HFFc6 (cell line): ENCODE measurements at regions not wholly inside any gene's neighbourhood (a gene's known extent, or its start where the extent isn't known, plus 50 kb on each side); places are given as distances from the start of the nearest gene placed in this dataset.

ENCODE experiments used
- DNase-seq: peaks from one replicate; pipeline ENCODE4 v3.0.0-alpha.2; 2018
- H3K27ac Mint-ChIP-seq: 2 replicates; pipeline ENCODE4 v1.8.0; 2020; ENCODE audit warnings: mild to moderate bottlenecking, mixed read lengths
- H3K27me3 Mint-ChIP-seq: 2 replicates; pipeline ENCODE4 v1.8.0; 2021; ENCODE audit warnings: mild to moderate bottlenecking, moderate library complexity, mixed read lengths; ENCODE audit not compliant: insufficient read depth
- H3K36me3 Mint-ChIP-seq: 2 replicates; pipeline ENCODE4 v1.8.0; 2021; ENCODE audit warnings: low read depth, mixed read lengths
- H3K4me1 Mint-ChIP-seq: 2 replicates; pipeline ENCODE4 v1.8.0; 2020; ENCODE audit warnings: low read depth, mixed read lengths
- H3K4me3 Mint-ChIP-seq: 2 replicates; pipeline ENCODE4 v1.8.0; 2020; ENCODE audit warnings: mild to moderate bottlenecking, moderate library complexity, mixed read lengths
- H3K9me3 Mint-ChIP-seq: 2 replicates; pipeline ENCODE4 v1.8.0; 2020; ENCODE audit warnings: mild to moderate bottlenecking, mixed read lengths
- TF ChIP-seq, protein P1 (sequence below): fragments of 200-600 bp; sonication (generic); IDR thresholded peaks from 2 replicates; pipeline ENCODE4 v1.5.0; 2021; ENCODE audit warnings: antibody characterized with exemption, mild to moderate bottlenecking

DNA sequence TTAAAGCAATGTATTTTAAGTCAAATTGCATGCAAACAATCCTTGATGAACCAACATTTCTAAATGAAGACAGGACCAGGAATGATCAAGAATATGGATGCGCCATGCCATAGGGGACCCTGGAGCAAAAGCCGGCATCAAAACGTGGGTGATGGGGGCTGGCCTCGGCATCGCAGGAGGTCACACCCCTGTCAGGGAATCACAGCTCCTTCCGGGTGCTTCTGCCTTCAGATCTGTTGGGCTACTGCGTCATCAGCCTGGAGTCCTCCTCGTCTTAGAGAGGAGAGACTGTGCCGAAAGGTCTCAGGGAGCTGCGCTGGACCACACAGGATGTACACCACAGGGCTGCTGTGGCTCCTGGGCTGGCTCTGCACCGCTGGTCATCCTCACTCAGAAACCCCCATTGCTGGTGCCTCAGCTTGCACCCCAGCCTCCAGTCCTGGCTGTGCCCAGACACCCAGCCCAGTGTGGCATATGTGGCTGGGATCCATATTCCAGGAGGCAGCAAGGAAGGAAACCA is 152.9 kb upstream of the PPP1R26 start:
- peaks cover 33% of the 10 kb centered on the region for H3K9me3 Mint-ChIP-seq
- no peaks in the 10 kb centered on the region for H3K4me1 Mint-ChIP-seq
- TF ChIP-seq, protein P1, sequence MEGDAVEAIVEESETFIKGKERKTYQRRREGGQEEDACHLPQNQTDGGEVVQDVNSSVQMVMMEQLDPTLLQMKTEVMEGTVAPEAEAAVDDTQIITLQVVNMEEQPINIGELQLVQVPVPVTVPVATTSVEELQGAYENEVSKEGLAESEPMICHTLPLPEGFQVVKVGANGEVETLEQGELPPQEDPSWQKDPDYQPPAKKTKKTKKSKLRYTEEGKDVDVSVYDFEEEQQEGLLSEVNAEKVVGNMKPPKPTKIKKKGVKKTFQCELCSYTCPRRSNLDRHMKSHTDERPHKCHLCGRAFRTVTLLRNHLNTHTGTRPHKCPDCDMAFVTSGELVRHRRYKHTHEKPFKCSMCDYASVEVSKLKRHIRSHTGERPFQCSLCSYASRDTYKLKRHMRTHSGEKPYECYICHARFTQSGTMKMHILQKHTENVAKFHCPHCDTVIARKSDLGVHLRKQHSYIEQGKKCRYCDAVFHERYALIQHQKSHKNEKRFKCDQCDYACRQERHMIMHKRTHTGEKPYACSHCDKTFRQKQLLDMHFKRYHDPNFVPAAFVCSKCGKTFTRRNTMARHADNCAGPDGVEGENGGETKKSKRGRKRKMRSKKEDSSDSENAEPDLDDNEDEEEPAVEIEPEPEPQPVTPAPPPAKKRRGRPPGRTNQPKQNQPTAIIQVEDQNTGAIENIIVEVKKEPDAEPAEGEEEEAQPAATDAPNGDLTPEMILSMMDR, result no peak
- no peak overlapping the region for H3K4me3 Mint-ChIP-seq
- DNase-seq, result no peak
- H3K27me3 Mint-ChIP-seq, result peaks cover 3% of the 10 kb centered on the region
- H3K36me3 Mint-ChIP-seq, result no peaks in the 10 kb centered on the region; the same call in none of the 2 replicates
- no peak overlapping the region for H3K27ac Mint-ChIP-seq

DNA sequence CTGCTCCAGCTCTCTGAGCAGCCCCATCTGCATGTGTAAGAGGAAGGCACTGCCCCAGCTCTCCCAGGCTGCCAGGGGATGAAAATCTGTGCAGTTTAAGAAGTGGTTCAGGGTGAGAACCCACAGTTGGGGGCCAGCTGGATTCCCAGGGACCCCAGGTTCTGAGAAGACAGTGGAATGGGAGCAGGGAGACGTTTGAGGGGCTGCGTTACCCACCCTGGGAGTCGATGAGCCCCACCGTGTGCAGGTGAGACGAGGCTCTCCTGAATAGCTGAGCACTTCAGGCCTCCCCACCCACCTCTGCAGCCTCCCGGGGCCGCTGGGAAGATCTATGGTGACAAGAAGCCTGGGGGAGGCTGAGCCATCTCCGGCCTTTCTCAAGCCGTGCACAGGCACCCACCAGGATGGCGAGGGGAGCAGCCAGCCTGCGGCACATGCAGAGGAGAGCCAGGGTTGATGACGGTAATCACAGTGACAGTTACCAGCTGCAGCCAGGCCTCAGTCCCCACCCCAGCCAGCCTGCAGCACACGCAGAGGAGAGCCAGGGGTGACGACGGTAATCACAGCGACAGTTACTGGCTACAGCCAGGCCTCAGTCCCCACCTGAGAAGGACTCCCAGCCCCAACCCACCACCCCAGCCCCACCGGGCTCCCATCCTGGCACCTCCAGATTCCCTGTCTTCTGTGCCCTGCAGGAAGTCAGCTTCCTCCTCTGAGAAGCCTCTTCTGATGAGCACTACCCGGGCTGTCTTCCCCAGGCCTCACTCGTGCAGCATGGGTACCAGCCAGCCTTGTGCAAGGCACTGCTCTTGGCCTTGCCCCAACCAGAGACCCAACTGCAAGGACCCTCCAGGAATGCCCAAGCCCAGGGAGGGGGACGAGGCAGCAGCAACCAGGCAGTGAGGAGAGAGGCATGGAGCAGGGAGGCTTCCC is 150.8 kb upstream of the PPP1R26 start:
- DNase-seq, result no peak
- H3K4me1 Mint-ChIP-seq, result no peaks in the 10 kb centered on the region
- no peak overlapping the region for H3K27ac Mint-ChIP-seq
- peaks cover 40% of the 10 kb centered on the region for H3K9me3 Mint-ChIP-seq
- no peak overlapping the region for H3K4me3 Mint-ChIP-seq
- H3K36me3 Mint-ChIP-seq, result no peaks in the 10 kb centered on the region; the same call in none of the 2 replicates
- H3K27me3 Mint-ChIP-seq, result peaks cover 3% of the 10 kb centered on the region
- TF ChIP-seq, protein P1, result no peak

- H3K4me3 Mint-ChIP-seq, result no peak overlapping the region
- H3K27ac Mint-ChIP-seq, result no peak overlapping the region
- peaks cover 40% of the 10 kb centered on the region for H3K9me3 Mint-ChIP-seq
- DNase-seq, result no peak
- no peaks in the 10 kb centered on the region; the same call in none of the 2 replicates for H3K36me3 Mint-ChIP-seq
- peaks cover 3% of the 10 kb centered on the region for H3K27me3 Mint-ChIP-seq
- TF ChIP-seq, protein P1, result no peak
- H3K4me1 Mint-ChIP-seq, result no peaks in the 10 kb centered on the region
Measured at GRCh38 chr9:135329571-135330306, 149.8 kb upstream of the PPP1R26 start.

DNA sequence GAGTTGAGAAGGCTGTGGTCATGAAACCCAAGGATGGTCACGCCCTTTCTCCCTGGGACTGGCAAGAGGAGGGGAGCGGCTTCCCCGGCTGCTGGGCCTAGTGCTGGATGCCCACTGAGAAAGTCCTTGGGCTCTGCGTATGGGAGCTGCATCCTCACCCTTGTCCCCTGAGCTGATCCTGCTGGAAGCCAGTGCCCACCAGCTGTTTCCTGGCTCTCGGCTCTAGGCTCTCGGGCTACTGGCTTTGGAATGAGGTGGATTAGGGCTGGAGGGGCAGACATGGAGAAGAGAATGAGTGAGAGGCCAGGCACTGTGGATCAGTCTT is 149.3 kb upstream of the PPP1R26 start:
- H3K27me3 Mint-ChIP-seq, result peaks cover 3% of the 10 kb centered on the region
- no peak for DNase-seq
- H3K4me1 Mint-ChIP-seq, result no peaks in the 10 kb centered on the region
- H3K9me3 Mint-ChIP-seq, result peaks cover 40% of the 10 kb centered on the region
- no peak overlapping the region for H3K4me3 Mint-ChIP-seq
- H3K36me3 Mint-ChIP-seq, result no peaks in the 10 kb centered on the region; the same call in none of the 2 replicates
- TF ChIP-seq, protein P1, result no peak
- no peak overlapping the region for H3K27ac Mint-ChIP-seq

DNA sequence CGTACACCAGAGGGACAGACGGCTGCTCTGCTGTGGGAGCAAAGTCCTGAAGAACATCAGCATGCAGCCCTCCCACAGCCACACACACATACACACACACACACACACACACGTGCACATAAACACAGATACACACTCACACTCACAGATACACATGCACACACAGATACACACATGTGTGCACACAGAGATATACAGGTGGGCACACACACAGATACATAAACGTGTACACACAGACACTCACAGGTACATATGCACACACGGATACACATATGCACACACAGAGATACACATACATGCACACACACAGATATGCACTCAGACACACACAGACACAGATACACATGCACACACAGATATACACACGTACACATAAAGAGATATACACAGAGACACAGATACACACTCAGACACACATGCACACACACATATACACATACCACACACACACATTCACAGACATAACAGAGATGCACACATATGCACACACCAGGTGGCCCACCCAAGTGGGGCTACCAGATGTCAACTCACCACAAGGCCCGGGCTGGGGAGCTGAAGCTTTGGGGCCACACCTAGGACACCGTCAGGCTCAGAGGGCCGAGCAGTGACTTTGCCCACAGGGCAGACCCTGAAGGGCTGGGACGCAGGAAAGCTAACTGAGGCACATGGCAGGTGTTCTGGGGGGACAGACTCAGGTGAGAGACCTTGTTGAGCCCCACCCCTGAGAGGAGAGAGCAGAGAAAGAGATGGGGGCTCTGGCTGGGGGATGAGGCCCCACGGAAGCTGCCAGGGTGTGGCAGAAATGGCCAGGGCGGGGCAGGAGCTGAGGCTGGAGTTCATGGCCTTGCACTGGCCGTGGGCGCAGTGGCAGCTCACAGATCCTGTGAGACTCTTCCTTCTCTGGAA is 148.6 kb upstream of the PPP1R26 start:
- Mint-ChIP-seq H3K4me1 (no peaks in the 10 kb centered on the region), H3K36me3 (no peaks in the 10 kb centered on the region; the same call in none of the 2 replicates), H3K9me3 (peaks cover 41% of the 10 kb centered on the region), H3K27ac (no peak overlapping the region), H3K4me3 (no peak overlapping the region), H3K27me3 (no peaks in the 10 kb centered on the region)
- DNase-seq, result no peak
- TF ChIP-seq, protein P1, result no peak
